HUES48 (cell line): ENCODE measurements at regions not wholly inside any gene's neighbourhood (a gene's known extent, or its start where the extent isn't known, plus 50 kb on each side); places are given as distances from the start of the nearest gene placed in this dataset.
A peak's percentile ranks its signal among the peaks of the same experiment; 100 is the strongest.
"Not testable (repeated sequence)": the region's sequence is repeated elsewhere in the genome, so short reads cannot be mapped to it uniquely, and the experiment has no call there.

Source experiments
- H3K27ac ChIP-seq: one replicate; pipeline ENCODE4 v1.7.0; 2013; ENCODE audit warnings: low read depth, low read length, inconsistent platforms
- H3K27me3 ChIP-seq: 2 replicates; pipeline ENCODE4 v1.6.1; 2013; ENCODE audit warnings: mild to moderate bottlenecking, low read length; ENCODE audit not compliant: control insufficient read depth, insufficient read depth
- H3K36me3 ChIP-seq: 2 replicates; pipeline ENCODE4 v1.6.1; 2013; ENCODE audit warnings: low read length; ENCODE audit not compliant: control insufficient read depth, insufficient read depth
- H3K4me1 ChIP-seq: 2 replicates; pipeline ENCODE4 v1.6.1; 2013; ENCODE audit warnings: mild to moderate bottlenecking, low read length; ENCODE audit not compliant: control insufficient read depth, insufficient read depth
- H3K4me3 ChIP-seq: 2 replicates; pipeline ENCODE4 v1.5.1; 2013; ENCODE audit warnings: mild to moderate bottlenecking, low read depth, low read length
- H3K9ac ChIP-seq: 2 replicates; pipeline ENCODE4 v1.6.1; 2013; ENCODE audit warnings: mild to moderate bottlenecking, low read depth, low read length, moderate library complexity
- H3K9me3 ChIP-seq: 2 replicates; pipeline ENCODE4 v1.6.1; 2013; ENCODE audit warnings: low read length; ENCODE audit not compliant: control insufficient read depth, insufficient read depth

DNA sequence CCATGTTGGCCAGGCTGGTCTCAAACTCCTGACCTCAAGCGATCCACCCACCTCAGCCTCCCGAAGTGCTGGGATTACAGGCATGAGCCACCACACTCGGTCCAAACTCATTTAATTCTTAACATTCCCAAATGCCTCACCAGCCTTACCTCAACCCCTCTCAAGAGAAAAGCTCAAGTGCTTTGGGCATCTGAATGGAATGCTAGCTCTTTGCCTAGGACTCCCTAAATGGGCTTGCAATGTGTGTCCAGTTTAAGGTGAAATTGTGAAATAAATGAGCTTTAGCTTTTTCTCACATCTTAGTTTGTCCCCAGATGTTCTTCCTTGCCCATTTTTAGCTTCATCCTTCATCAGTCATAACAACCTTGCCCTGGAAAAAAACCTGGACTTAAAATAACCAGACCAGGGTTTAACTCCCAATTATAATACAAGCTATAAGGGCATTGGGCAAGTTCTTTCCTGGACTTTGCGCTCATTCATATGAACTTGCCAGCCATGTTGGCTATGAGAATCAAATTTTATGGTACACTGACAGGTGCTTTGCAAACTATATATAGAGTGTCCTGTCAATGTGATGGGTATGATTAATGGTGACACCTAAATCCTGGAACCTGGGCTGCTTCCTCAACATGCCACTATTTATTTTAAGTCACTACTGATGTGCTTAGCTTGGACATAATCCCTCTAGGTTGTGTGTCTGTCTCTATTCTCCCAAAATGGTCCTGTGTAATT, 95.1 kb upstream of the SERPINE2 start:
- Histone ChIP-seq H3K4me1 (no peaks in the 10 kb centered on the region), H3K27me3 (no peaks in the 10 kb centered on the region), H3K36me3 (no peaks in the 10 kb centered on the region), H3K9ac (no peak overlapping the region), H3K27ac (no peak overlapping the region), H3K4me3 (no peak overlapping the region), H3K9me3 (no peaks in the 10 kb centered on the region)

DNA sequence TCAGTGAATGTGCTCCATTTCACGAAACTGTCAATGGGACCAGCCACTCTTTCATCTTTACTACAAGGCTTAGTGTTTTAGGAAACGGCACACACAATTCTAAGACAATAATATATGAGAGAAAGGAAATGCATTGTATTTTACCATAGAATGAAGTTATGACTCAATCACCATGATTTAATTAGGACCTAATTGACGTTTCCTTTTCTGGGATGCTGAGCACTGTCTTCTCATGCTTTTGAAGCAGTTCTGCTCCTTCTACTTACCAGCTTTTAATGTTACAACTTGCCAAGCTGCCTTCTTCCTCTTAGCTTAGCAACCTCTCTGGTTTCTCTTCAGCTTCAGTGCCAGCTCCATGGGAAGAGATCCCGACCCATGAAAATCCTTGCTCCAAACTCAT, 94.3 kb upstream of the SERPINE2 start:
- Histone ChIP-seq H3K27ac (no peak overlapping the region), H3K4me1 (no peaks in the 10 kb centered on the region), H3K27me3 (no peaks in the 10 kb centered on the region), H3K4me3 (no peak overlapping the region), H3K9me3 (no peaks in the 10 kb centered on the region), H3K9ac (no peak overlapping the region), H3K36me3 (no peaks in the 10 kb centered on the region)

DNA sequence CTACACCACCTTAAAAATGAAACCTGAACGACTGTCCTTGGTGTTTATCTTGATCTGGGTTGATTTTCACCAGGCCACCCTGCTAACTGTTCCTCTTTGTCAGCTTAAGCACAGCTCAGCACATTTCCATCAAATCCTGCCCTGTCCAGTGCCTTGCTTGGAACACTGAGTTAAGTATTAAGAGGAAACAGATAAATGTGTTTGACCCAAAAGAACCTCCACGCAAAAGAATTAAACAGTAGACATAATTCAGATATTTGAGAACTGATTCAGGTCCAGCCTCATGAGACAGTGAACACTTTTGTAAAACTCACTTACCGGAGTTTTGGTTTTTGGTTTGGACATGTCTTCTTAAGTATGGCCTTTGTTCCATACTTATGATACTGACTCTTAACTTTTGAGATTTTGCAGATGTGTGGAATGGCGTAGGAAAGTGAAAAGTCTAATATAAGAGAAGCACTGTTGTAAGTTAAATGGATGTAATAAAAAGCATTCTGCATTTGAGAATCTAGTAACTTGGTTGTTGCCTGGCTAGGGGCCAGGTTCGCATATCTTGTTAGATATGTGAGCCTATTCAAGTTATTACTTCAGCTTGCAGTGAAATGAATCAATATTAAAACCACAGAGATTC, 88.9 kb upstream of the SERPINE2 start:
- H3K4me1 ChIP-seq: no peaks in the 10 kb centered on the region
- no peak overlapping the region for H3K9ac ChIP-seq
- no peaks in the 10 kb centered on the region for H3K27me3 ChIP-seq
- no peaks in the 10 kb centered on the region for H3K36me3 ChIP-seq
- no peak overlapping the region for H3K27ac ChIP-seq
- H3K4me3 ChIP-seq: no peak overlapping the region
- no peaks in the 10 kb centered on the region for H3K9me3 ChIP-seq

DNA sequence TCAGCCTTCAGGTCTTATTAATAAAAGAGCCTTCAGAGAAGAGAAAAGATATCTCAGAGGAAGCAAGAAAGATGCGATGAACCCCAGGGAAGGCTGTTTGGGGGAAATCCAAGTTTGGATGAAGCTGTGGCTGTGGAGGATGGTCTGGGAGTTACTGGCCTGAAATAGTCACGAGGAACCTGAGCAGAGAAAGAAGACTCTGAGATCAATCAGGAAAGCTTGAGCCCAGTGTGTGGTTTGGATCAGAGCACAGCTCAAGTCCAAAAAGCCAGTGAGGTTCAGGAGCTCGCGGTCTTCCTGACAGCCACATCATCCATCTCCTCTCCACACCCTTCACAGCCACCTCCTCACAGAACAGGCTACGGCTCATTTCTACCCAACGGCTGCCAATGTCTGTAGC, 87.4 kb upstream of the SERPINE2 start:
- H3K36me3 ChIP-seq: no peaks in the 10 kb centered on the region
- H3K4me1 ChIP-seq: no peaks in the 10 kb centered on the region
- no peak overlapping the region for H3K4me3 ChIP-seq
- H3K9ac ChIP-seq: no peak overlapping the region
- H3K9me3 ChIP-seq: no peaks in the 10 kb centered on the region
- H3K27me3 ChIP-seq: no peaks in the 10 kb centered on the region
- H3K27ac ChIP-seq: no peak overlapping the region

DNA sequence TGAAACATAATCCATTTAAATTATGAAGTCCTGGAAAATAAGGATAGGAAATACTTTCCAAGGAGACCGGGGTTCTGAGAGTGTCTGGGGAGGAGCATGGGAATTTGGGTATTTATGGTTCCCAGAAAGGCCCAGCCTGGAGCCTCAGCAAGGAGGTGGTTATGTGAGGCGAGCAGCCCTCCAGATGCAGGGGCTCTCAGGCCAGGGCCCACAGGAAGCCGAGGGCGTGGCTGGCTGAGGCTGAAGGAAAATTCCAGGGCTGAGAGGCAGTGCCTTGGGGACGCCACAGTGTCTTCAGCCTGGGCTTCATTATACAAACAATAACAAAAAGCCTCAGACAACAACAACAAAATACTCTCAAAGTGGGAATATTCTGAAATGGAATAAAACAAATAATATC, 86.9 kb upstream of the SERPINE2 start:
- Histone ChIP-seq H3K9me3 (no peaks in the 10 kb centered on the region), H3K36me3 (no peaks in the 10 kb centered on the region), H3K4me3 (no peak overlapping the region), H3K4me1 (no peaks in the 10 kb centered on the region), H3K27ac (no peak overlapping the region), H3K27me3 (no peaks in the 10 kb centered on the region), H3K9ac (no peak overlapping the region)

DNA sequence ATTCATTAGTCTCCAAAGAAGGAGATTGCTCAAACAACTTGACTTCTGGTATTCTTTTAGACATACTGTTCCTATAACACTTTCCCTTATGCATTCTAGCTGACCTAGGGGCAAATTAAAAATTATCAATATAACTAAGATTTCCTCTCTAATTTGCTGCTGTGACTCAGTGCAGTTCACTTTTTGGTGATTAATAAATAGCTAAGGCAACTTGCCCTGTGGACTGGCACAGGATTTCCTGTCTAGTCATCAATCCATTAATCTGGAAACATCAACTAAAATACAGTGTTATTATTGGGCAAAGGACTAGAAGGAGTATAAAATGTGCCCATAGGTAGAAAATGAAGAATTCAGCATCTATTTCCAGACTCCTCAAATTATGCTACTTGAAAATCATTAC, 83.5 kb upstream of the SERPINE2 start:
- Histone ChIP-seq H3K9ac (no peak overlapping the region), H3K27ac (no peak overlapping the region), H3K9me3 (no peaks in the 10 kb centered on the region; the same call in 1 of the 2 replicates), H3K4me3 (no peak overlapping the region), H3K36me3 (no peaks in the 10 kb centered on the region), H3K27me3 (no peaks in the 10 kb centered on the region), H3K4me1 (no peaks in the 10 kb centered on the region)

DNA sequence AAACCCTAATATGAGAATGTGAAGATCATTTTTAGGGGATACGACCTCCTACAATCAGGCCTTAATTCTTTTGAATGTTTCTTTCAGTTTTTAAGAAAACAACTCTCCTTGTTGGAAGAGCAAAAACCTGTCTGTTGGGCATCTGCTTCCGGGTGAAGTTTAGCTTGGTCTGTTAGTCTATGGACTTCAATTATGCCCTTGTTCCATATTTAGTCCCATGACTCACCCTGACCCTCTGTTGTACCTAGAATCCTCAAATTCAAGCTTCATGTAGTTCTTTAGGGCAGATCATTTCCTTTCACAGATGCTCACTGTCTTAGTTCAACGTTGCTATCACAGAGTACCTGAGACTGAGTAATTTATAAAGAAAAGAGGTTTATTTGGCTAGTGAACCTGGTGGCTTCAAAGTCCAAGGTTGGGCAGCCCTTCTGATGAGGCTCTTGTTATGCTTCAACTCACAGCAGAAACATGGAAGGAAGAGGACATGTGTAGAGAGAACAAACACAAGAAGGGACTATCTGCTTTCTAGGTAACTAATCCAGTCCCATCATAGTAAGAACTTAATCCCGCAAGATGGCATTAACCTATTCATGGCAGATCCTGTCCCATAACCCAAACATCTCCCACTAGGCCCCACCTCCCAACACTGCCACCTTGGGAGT, 82.5 kb upstream of the SERPINE2 start:
- no peak overlapping the region for H3K9ac ChIP-seq
- H3K4me1 ChIP-seq: no peaks in the 10 kb centered on the region
- H3K27me3 ChIP-seq: no peaks in the 10 kb centered on the region
- H3K9me3 ChIP-seq: no peaks in the 10 kb centered on the region; the same call in 1 of the 2 replicates
- no peak overlapping the region for H3K27ac ChIP-seq
- no peaks in the 10 kb centered on the region for H3K36me3 ChIP-seq
- H3K4me3 ChIP-seq: no peak overlapping the region

DNA sequence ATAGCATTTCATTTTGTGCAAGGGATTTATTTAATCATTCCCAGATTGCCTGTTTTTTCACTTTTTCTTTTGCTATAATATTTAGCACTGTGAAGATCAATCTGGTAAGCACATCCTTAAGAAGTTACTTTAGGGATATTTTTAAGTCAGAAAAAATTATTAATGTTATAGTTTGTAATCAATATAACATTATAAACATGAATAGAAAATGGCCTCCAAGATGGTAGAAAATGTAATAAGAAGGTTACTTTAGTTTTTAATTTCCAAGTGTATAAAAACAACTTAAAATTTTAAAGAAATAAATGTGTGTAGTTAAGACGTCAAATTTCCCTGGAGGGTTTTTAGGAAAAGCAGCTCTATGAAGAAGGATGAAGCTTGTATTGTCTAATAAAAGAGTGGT, 81.9 kb upstream of the SERPINE2 start:
- Histone ChIP-seq H3K9me3 (no peaks in the 10 kb centered on the region; the same call in 1 of the 2 replicates), H3K4me1 (no peaks in the 10 kb centered on the region), H3K4me3 (no peak overlapping the region), H3K36me3 (no peaks in the 10 kb centered on the region), H3K27ac (no peak overlapping the region), H3K9ac (no peak overlapping the region), H3K27me3 (no peaks in the 10 kb centered on the region)

DNA sequence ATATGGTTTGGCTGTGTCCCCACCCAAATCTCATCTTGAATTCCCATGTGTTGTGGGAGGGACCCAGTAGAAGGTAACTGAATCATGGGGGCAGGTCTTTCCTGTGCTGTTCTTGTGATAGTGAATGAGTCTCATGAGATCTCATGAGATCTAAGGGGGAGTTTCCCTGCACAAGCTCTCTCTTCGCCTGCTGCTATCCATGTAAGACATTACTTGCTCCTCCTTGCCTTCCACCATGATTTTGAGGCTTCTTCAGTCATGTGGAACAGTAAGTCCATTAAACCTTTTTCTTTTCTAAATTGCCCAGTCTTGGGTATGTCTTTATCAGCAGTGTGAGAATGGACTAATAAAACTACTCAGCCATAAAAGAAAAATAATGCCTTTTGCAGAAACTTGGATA, 80.8 kb upstream of the SERPINE2 start:
- not testable (repeated sequence) for H3K27me3 ChIP-seq, H3K9me3 ChIP-seq, H3K36me3 ChIP-seq, H3K4me3 ChIP-seq, H3K4me1 ChIP-seq, H3K9ac ChIP-seq, H3K27ac ChIP-seq

DNA sequence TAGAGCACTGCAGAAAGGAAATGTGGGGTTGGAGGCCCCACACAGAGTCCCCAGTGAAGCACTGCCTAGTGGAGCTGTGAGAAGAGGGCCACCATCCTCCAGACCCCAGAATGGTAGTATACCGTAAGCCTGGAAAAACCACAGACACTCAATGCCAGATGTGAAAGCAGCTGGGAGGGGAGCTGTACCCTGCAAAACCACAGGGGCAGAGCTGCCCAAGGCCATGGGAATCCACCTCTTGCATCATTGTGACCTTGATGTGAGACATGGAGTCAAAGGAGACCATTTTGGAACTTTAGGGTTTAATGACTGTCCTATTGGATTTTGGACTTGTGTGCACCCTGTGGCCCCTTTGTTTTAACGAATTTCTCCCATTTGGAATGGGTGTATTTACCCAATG, 75.3 kb upstream of the SERPINE2 start:
- H3K4me1 ChIP-seq: no peaks in the 10 kb centered on the region
- H3K36me3 ChIP-seq: no peaks in the 10 kb centered on the region
- H3K27ac ChIP-seq: no peak overlapping the region
- H3K9me3 ChIP-seq: no peaks in the 10 kb centered on the region
- H3K27me3 ChIP-seq: no peaks in the 10 kb centered on the region
- no peak overlapping the region for H3K4me3 ChIP-seq
- H3K9ac ChIP-seq: no peak overlapping the region

DNA sequence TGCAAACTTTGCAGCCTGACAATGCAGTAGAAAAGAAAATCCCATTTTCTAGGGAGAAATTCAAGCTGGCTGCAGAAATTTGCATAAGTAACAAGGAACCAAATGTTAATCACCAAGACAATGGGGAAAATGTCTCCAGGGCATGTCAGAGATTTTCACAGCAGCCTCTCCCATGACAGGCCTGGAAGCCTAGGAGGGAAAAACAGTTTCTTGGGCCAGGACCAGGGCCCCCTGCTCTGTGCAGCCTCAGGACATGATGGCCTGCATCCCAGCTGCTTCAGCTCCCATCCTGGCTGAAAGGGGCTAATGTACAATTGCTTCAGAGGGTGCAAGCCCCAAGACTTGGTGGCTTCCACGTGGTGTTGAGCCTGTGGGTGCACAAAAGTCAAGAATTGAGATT, 74.8 kb upstream of the SERPINE2 start:
- not testable (repeated sequence) for H3K4me3 ChIP-seq, H3K9ac ChIP-seq, H3K9me3 ChIP-seq, H3K36me3 ChIP-seq, H3K4me1 ChIP-seq, H3K27me3 ChIP-seq
- peak overlapping the region; percentile 10 for H3K27ac ChIP-seq
